ENCODE measurements at regions not wholly inside any gene's neighbourhood (a gene's known extent, or its start where the extent isn't known, plus 50 kb on each side); places are given as distances from the start of the nearest gene placed in this dataset.

DNA sequence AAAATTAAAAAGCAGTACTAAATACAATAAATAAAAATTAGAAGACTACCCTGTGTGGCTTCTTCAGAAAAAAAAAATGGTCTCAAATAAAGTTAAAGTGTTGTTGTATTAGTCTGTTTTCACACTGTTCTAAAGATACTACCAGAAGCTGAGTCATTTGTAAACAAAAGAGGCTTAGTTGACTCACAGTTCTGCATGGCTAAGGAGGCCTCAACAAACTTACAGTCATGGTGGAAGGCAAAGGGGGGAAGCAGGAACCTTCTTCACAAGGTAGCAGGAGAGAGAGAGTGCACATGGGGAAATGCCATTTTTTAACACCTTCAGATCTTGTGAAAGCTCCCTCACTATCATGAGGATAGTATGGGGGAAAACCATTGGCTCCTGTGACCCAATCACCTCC lies 612.8 kb downstream of the RNF144A start:
- H3K27me3 ChIP-seq: no peaks in the 10 kb centered on the region
- no peak overlapping the region for H3K4me3 ChIP-seq
- TF ChIP-seq EP300 (IDR thresholded peaks at IDR 0.05): no peak
- no peak for TF ChIP-seq POLR2AphosphoS5 (IDR thresholded peaks at IDR 0.05)
- no peak for TF ChIP-seq POLR2A (IDR thresholded peaks at IDR 0.05; ENCODE audit: low read depth)
- TF ChIP-seq, protein P1, sequence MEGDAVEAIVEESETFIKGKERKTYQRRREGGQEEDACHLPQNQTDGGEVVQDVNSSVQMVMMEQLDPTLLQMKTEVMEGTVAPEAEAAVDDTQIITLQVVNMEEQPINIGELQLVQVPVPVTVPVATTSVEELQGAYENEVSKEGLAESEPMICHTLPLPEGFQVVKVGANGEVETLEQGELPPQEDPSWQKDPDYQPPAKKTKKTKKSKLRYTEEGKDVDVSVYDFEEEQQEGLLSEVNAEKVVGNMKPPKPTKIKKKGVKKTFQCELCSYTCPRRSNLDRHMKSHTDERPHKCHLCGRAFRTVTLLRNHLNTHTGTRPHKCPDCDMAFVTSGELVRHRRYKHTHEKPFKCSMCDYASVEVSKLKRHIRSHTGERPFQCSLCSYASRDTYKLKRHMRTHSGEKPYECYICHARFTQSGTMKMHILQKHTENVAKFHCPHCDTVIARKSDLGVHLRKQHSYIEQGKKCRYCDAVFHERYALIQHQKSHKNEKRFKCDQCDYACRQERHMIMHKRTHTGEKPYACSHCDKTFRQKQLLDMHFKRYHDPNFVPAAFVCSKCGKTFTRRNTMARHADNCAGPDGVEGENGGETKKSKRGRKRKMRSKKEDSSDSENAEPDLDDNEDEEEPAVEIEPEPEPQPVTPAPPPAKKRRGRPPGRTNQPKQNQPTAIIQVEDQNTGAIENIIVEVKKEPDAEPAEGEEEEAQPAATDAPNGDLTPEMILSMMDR (IDR thresholded peaks at IDR 0.05): no peak
- no peak overlapping the region for H3K27ac ChIP-seq (replicated peaks in 1 of 4)
- DNase-seq (ENCODE audit: extremely low spot score): no peak
- H3K36me3 ChIP-seq: no peaks in the 10 kb centered on the region
- H3K9me3 ChIP-seq: peaks cover 0 to 22% (median 6%) of the 10 kb centered on the region in 4 donors
- intact Hi-C loops (cut with DNase I): no loop called here
- no peaks in the 10 kb centered on the region for H3K4me1 ChIP-seq

DNA sequence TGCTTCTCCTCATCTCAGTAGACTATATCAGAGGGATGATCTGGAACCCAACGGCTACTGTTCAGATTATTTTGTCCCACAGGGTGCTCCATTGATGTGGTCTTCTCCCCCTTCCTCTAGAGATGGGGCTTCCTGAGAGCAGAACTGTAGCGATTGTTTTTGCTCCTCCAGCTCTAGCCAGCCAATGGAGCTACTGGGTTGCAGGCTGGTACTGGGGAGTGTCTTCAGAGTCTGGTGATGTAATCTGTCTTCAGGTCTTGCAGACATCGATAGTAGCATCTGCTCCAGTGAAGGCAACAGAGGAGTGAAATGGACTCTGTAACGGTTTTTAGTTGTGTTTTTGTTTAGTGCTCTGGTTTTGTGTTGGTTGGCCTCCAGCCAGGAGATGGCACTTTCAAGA lies 621.9 kb downstream of the RNF144A start:
- intact Hi-C loops (cut with DNase I): no loop called here
- Histone ChIP-seq H3K4me1 (no peaks in the 10 kb centered on the region), H3K9me3 (no peaks in the 10 kb centered on the region), H3K27me3 (no peaks in the 10 kb centered on the region), H3K4me3 (no peak overlapping the region), H3K27ac (replicated peaks in 1 of 4) (no peak overlapping the region), H3K36me3 (no peaks in the 10 kb centered on the region)
- 100% methylated on average over 4 of the region's 4 CpGs for WGBS
- TF ChIP-seq POLR2A (IDR thresholded peaks at IDR 0.05; ENCODE audit: low read depth) (no peak), POLR2AphosphoS5 (IDR thresholded peaks at IDR 0.05) (no peak), EP300 (IDR thresholded peaks at IDR 0.05) (no peak)
- TF ChIP-seq, protein P1 (IDR thresholded peaks at IDR 0.05): no peak
- no peak for DNase-seq (ENCODE audit: extremely low spot score)

DNA sequence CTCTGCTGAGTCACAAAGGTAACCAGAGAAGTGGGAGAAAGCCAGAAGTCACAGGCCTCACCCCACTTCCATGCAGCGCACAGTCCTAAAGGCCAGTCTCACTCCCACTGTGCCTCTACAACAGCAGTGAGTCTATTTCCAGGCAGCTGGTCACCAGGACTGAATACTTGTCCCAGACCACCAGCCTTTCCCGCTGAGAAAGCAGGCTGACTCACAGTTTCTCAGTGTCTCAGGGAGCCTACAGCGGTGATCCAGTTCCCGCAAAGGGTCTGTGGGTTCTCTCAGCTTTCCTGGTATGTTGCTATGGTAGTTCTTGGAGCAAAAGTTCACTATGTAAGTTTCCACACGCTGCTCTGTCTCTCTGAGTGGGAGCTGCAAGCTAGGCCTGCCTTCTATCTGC lies 622.5 kb downstream of the RNF144A start:
- intact Hi-C loops (cut with DNase I): no loop called here
- TF ChIP-seq, protein P1 (IDR thresholded peaks at IDR 0.05): no peak
- TF ChIP-seq POLR2A (IDR thresholded peaks at IDR 0.05; ENCODE audit: low read depth): no peak
- TF ChIP-seq EP300 (IDR thresholded peaks at IDR 0.05): no peak
- TF ChIP-seq POLR2AphosphoS5 (IDR thresholded peaks at IDR 0.05): no peak
- WGBS: 89% methylated on average over 5 of the region's 5 CpGs

DNA sequence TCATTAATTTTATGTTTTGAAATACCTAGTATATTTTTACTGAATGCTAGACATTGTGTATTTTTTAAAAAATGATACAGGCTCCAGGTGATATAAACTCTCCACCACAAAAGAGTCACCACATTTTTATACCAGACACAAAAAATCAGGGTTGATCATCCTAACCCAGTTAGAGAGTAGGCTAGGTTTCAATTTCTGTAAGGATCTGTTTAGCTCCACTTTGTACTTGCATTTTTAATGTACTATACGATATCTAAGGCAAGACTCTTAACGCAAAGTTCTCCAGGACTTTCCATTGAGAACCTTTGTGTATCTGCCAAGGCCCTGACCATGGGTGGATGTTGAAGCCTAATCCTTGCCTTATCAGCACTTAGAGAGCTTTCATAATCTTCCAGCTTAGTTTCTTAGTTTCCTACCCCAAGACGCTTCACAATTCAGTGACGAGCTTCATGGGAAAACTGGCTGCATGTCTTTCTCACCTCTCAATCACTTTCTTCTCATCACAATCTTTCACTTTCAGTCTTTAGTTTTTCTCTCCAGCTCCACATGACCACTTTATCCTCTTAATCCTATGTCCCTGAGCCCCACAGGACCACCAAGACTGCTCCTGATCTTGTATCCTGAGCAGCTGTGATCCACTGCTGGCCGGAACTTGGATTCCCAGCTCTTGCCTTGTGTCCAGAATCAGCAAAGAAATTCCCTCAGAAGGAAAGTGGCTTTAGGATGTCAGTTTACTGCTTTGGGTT lies 635.8 kb downstream of the RNF144A start:
- no peak overlapping the region for H3K27ac ChIP-seq (replicated peaks in 1 of 4)
- H3K4me1 ChIP-seq: no peaks in the 10 kb centered on the region
- H3K36me3 ChIP-seq: no peaks in the 10 kb centered on the region
- DNase-seq (ENCODE audit: extremely low spot score): no peak
- no peaks in the 10 kb centered on the region for H3K9me3 ChIP-seq
- peaks cover 0 to 3% (median 0%) of the 10 kb centered on the region in 4 donors for H3K27me3 ChIP-seq
- intact Hi-C loops (cut with DNase I): no loop called here
- 75% methylated on average over 5 of the region's 5 CpGs for WGBS
- no peak overlapping the region for H3K4me3 ChIP-seq
- TF ChIP-seq, protein P1 (IDR thresholded peaks at IDR 0.05): no peak
- TF ChIP-seq POLR2A (IDR thresholded peaks at IDR 0.05; ENCODE audit: low read depth) (no peak), EP300 (IDR thresholded peaks at IDR 0.05) (no peak), POLR2AphosphoS5 (IDR thresholded peaks at IDR 0.05) (no peak)

More for the DNA sequence above, 622.5 kb downstream of the RNF144A start:
- no peak for DNase-seq (ENCODE audit: extremely low spot score)
- Histone ChIP-seq H3K4me1 (no peaks in the 10 kb centered on the region), H3K27me3 (no peaks in the 10 kb centered on the region), H3K27ac (replicated peaks in 1 of 4) (no peak overlapping the region), H3K4me3 (no peak overlapping the region), H3K36me3 (no peaks in the 10 kb centered on the region), H3K9me3 (no peaks in the 10 kb centered on the region)

DNA sequence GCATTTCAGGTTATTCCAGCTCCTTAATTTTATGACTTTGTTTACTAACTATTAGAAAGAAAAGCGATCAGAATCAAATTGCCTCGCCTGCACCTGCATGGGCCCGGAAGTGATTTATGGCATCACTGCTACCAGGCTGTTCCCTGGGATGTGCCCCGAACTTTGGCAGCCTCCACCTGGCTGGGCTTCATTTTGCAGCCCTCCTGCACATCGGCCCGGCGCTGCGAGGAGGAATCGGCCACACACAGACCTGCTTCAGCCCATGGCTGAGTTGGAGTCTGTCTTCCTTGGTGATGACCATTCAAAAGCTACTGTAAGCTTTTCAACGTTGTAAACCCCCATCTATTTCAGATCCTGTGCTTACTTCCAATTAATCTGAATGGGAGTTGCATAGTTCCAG lies 638.0 kb downstream of the RNF144A start:
- TF ChIP-seq, protein P1 (IDR thresholded peaks at IDR 0.05): no peak
- TF ChIP-seq POLR2AphosphoS5 (IDR thresholded peaks at IDR 0.05) (no peak), POLR2A (IDR thresholded peaks at IDR 0.05; ENCODE audit: low read depth) (no peak), EP300 (IDR thresholded peaks at IDR 0.05) (no peak)
- intact Hi-C loops (cut with DNase I): no loop called here
- DNase-seq (ENCODE audit: extremely low spot score): no peak
- no peaks in the 10 kb centered on the region for H3K4me1 ChIP-seq
- H3K4me3 ChIP-seq: no peak overlapping the region
- no peak overlapping the region for H3K27ac ChIP-seq (replicated peaks in 1 of 4)
- 95% methylated on average over 5 of the region's 10 CpGs for WGBS
- no peaks in the 10 kb centered on the region for H3K9me3 ChIP-seq
- H3K27me3 ChIP-seq: peaks cover 0 to 3% (median 0%) of the 10 kb centered on the region in 4 donors
- no peaks in the 10 kb centered on the region for H3K36me3 ChIP-seq

All from esophagus muscularis mucosa (tissue), 4 donors.